GM23248 (cell line): ENCODE measurements at regions not wholly inside any gene's neighbourhood (a gene's known extent, or its start where the extent isn't known, plus 50 kb on each side); places are given as distances from the start of the nearest gene placed in this dataset.

Source experiments
- EZH2 ChIP-seq: fragments of 200-600 bp; sonication (generic); IDR thresholded peaks from 2 replicates; pipeline ENCODE4 v1.6.1; 2018; ENCODE audit warnings: antibody characterized with exemption, mild to moderate bottlenecking; ENCODE audit not compliant: insufficient read depth, poor library complexity, severe bottlenecking
- EZH2phosphoT487 ChIP-seq: fragments of 200-600 bp; sonication (generic); IDR thresholded peaks from 2 replicates; pipeline ENCODE4 v1.6.1; 2018; ENCODE audit warnings: antibody characterized with exemption, moderate library complexity, mild to moderate bottlenecking, low read depth; ENCODE audit not compliant: insufficient read depth

- TF ChIP-seq EZH2phosphoT487 (no peak), EZH2 (no peak)
Observed at GRCh38 chr15:38090223-38090622, 155.8 kb downstream of the TMCO5A start.
